ENCODE measurements at regions not wholly inside any gene's neighbourhood (a gene's known extent, or its start where the extent isn't known, plus 50 kb on each side); places are given as distances from the start of the nearest gene placed in this dataset.

GRCh38 chr7:13179011-13179582, 491.7 kb downstream of the ARL4A start:
- no peaks in the 10 kb centered on the region for H3K36me3 Mint-ChIP-seq (ENCODE audit: insufficient read depth)

GRCh38 chr7:13179775-13180523, 492.5 kb downstream of the ARL4A start:
- no peaks in the 10 kb centered on the region for H3K4me1 Mint-ChIP-seq
- no peaks in the 10 kb centered on the region for H3K27me3 Mint-ChIP-seq
- no peak overlapping the region for H3K27ac Mint-ChIP-seq (ENCODE audit: low read depth)
- DNase-seq (ENCODE audit: low spot score in 2 of 2) (no peak), ATAC-seq (replicated peaks; ENCODE audit: extremely low read depth, poor library complexity, severe bottlenecking) (no peak)
- H3K4me3 Mint-ChIP-seq = no peak overlapping the region
- H3K9me3 Mint-ChIP-seq = no peaks in the 10 kb centered on the region
- H3K36me3 Mint-ChIP-seq (ENCODE audit: insufficient read depth) = no peaks in the 10 kb centered on the region

More at GRCh38 chr7:13179011-13179582, 491.7 kb downstream of the ARL4A start:
- Mint-ChIP-seq H3K27ac (ENCODE audit: low read depth) (no peak overlapping the region), H3K9me3 (no peaks in the 10 kb centered on the region), H3K4me3 (no peak overlapping the region), H3K4me1 (no peaks in the 10 kb centered on the region), H3K27me3 (no peaks in the 10 kb centered on the region)
- DNase-seq (ENCODE audit: low spot score in 2 of 2) (no peak), ATAC-seq (replicated peaks; ENCODE audit: extremely low read depth, poor library complexity, severe bottlenecking) (no peak)

GRCh38 chr7:13181216-13181615, 493.8 kb downstream of the ARL4A start:
- H3K9me3 Mint-ChIP-seq = no peaks in the 10 kb centered on the region
- ATAC-seq (replicated peaks; ENCODE audit: extremely low read depth, poor library complexity, severe bottlenecking) (no peak), DNase-seq (ENCODE audit: low spot score in 2 of 2) (no peak)
- no peak overlapping the region for H3K4me3 Mint-ChIP-seq
- H3K27ac Mint-ChIP-seq (ENCODE audit: low read depth) = no peak overlapping the region
- no peaks in the 10 kb centered on the region for H3K27me3 Mint-ChIP-seq
- peaks cover 2% of the 10 kb centered on the region for H3K36me3 Mint-ChIP-seq (ENCODE audit: insufficient read depth)
- no peaks in the 10 kb centered on the region for H3K4me1 Mint-ChIP-seq

GRCh38 chr7:13185139-13185538, 497.7 kb downstream of the ARL4A start:
- H3K4me3 Mint-ChIP-seq = no peak overlapping the region
- no peaks in the 10 kb centered on the region for H3K27me3 Mint-ChIP-seq
- no peak overlapping the region for H3K27ac Mint-ChIP-seq (ENCODE audit: low read depth)
- ATAC-seq (replicated peaks; ENCODE audit: extremely low read depth, poor library complexity, severe bottlenecking) (no peak), DNase-seq (ENCODE audit: low spot score in 2 of 2) (no peak)
- H3K36me3 Mint-ChIP-seq (ENCODE audit: insufficient read depth) = peaks cover 2% of the 10 kb centered on the region
- H3K9me3 Mint-ChIP-seq = no peaks in the 10 kb centered on the region
- no peaks in the 10 kb centered on the region for H3K4me1 Mint-ChIP-seq

- H3K4me3 Mint-ChIP-seq = no peak overlapping the region
- H3K27ac Mint-ChIP-seq (ENCODE audit: low read depth) = no peak overlapping the region
- no peaks in the 10 kb centered on the region for H3K4me1 Mint-ChIP-seq
- DNase-seq (ENCODE audit: low spot score in 2 of 2) (no peak), ATAC-seq (replicated peaks; ENCODE audit: extremely low read depth, poor library complexity, severe bottlenecking) (no peak)
- no peaks in the 10 kb centered on the region for H3K9me3 Mint-ChIP-seq
- no peaks in the 10 kb centered on the region for H3K27me3 Mint-ChIP-seq
- peaks cover 2% of the 10 kb centered on the region for H3K36me3 Mint-ChIP-seq (ENCODE audit: insufficient read depth)
Measured at GRCh38 chr7:13188236-13188805, 500.9 kb downstream of the ARL4A start.

GRCh38 chr7:13188922-13189321, 501.5 kb downstream of the ARL4A start:
- H3K36me3 Mint-ChIP-seq (ENCODE audit: insufficient read depth) = peaks cover 2% of the 10 kb centered on the region

GRCh38 chr7:13189668-13190067, 502.2 kb downstream of the ARL4A start:
- H3K4me1 Mint-ChIP-seq = no peaks in the 10 kb centered on the region

More at GRCh38 chr7:13188922-13189321, 501.5 kb downstream of the ARL4A start:
- Mint-ChIP-seq H3K4me3 (no peak overlapping the region), H3K4me1 (no peaks in the 10 kb centered on the region), H3K27me3 (no peaks in the 10 kb centered on the region), H3K27ac (ENCODE audit: low read depth) (no peak overlapping the region), H3K9me3 (no peaks in the 10 kb centered on the region)
- no peak for DNase-seq (ENCODE audit: low spot score in 2 of 2)
- no peak for ATAC-seq (replicated peaks; ENCODE audit: extremely low read depth, poor library complexity, severe bottlenecking)

GRCh38 chr7:13197501-13197900, 510.1 kb downstream of the ARL4A start:
- H3K9me3 Mint-ChIP-seq = no peaks in the 10 kb centered on the region
- H3K27me3 Mint-ChIP-seq = no peaks in the 10 kb centered on the region
- no peaks in the 10 kb centered on the region for H3K4me1 Mint-ChIP-seq
- H3K4me3 Mint-ChIP-seq = no peak overlapping the region
- H3K27ac Mint-ChIP-seq (ENCODE audit: low read depth) = no peak overlapping the region
- no peaks in the 10 kb centered on the region for H3K36me3 Mint-ChIP-seq (ENCODE audit: insufficient read depth)
- DNase-seq (ENCODE audit: low spot score in 2 of 2) (no peak), ATAC-seq (replicated peaks; ENCODE audit: extremely low read depth, poor library complexity, severe bottlenecking) (no peak)

More at GRCh38 chr7:13189668-13190067, 502.2 kb downstream of the ARL4A start:
- Mint-ChIP-seq H3K27ac (ENCODE audit: low read depth) (no peak overlapping the region), H3K9me3 (no peaks in the 10 kb centered on the region), H3K27me3 (no peaks in the 10 kb centered on the region), H3K4me3 (no peak overlapping the region), H3K36me3 (ENCODE audit: insufficient read depth) (peaks cover 2% of the 10 kb centered on the region)
- DNase-seq (ENCODE audit: low spot score in 2 of 2) = no peak
- ATAC-seq (replicated peaks; ENCODE audit: extremely low read depth, poor library complexity, severe bottlenecking) = no peak

GRCh38 chr7:13198036-13198435, 510.6 kb downstream of the ARL4A start:
- Mint-ChIP-seq H3K36me3 (ENCODE audit: insufficient read depth) (no peaks in the 10 kb centered on the region), H3K9me3 (no peaks in the 10 kb centered on the region), H3K4me3 (no peak overlapping the region), H3K4me1 (no peaks in the 10 kb centered on the region), H3K27ac (ENCODE audit: low read depth) (no peak overlapping the region), H3K27me3 (no peaks in the 10 kb centered on the region)
- no peak for DNase-seq (ENCODE audit: low spot score in 2 of 2)
- no peak for ATAC-seq (replicated peaks; ENCODE audit: extremely low read depth, poor library complexity, severe bottlenecking)

GRCh38 chr7:13198727-13199126, 511.3 kb downstream of the ARL4A start:
- DNase-seq (ENCODE audit: low spot score in 2 of 2) = no peak
- Mint-ChIP-seq H3K9me3 (no peaks in the 10 kb centered on the region), H3K27ac (ENCODE audit: low read depth) (no peak overlapping the region), H3K4me3 (no peak overlapping the region), H3K36me3 (ENCODE audit: insufficient read depth) (no peaks in the 10 kb centered on the region), H3K4me1 (no peaks in the 10 kb centered on the region), H3K27me3 (no peaks in the 10 kb centered on the region)
- ATAC-seq (replicated peaks; ENCODE audit: extremely low read depth, poor library complexity, severe bottlenecking) = no peak

GRCh38 chr7:13201628-13202027, 514.2 kb downstream of the ARL4A start:
- ATAC-seq (replicated peaks; ENCODE audit: extremely low read depth, poor library complexity, severe bottlenecking) = no peak
- Mint-ChIP-seq H3K27me3 (no peaks in the 10 kb centered on the region), H3K36me3 (ENCODE audit: insufficient read depth) (no peaks in the 10 kb centered on the region), H3K4me3 (no peak overlapping the region), H3K4me1 (no peaks in the 10 kb centered on the region), H3K9me3 (no peaks in the 10 kb centered on the region), H3K27ac (ENCODE audit: low read depth) (no peak overlapping the region)
- DNase-seq (ENCODE audit: low spot score in 2 of 2) = no peak

- Mint-ChIP-seq H3K27me3 (no peaks in the 10 kb centered on the region), H3K27ac (ENCODE audit: low read depth) (no peak overlapping the region), H3K4me1 (no peaks in the 10 kb centered on the region), H3K9me3 (no peaks in the 10 kb centered on the region), H3K36me3 (ENCODE audit: insufficient read depth) (no peaks in the 10 kb centered on the region), H3K4me3 (no peak overlapping the region)
- ATAC-seq (replicated peaks; ENCODE audit: extremely low read depth, poor library complexity, severe bottlenecking) (no peak), DNase-seq (ENCODE audit: low spot score in 2 of 2) (no peak)
Measured at GRCh38 chr7:13217768-13218167, 530.3 kb downstream of the ARL4A start.

- no peak overlapping the region for H3K4me3 Mint-ChIP-seq
- no peaks in the 10 kb centered on the region for H3K27me3 Mint-ChIP-seq
- no peaks in the 10 kb centered on the region for H3K36me3 Mint-ChIP-seq (ENCODE audit: insufficient read depth)
- no peak for DNase-seq (ENCODE audit: low spot score in 2 of 2)
- H3K27ac Mint-ChIP-seq (ENCODE audit: low read depth) = no peak overlapping the region
- no peak for ATAC-seq (replicated peaks; ENCODE audit: extremely low read depth, poor library complexity, severe bottlenecking)
- no peaks in the 10 kb centered on the region for H3K4me1 Mint-ChIP-seq
- H3K9me3 Mint-ChIP-seq = no peaks in the 10 kb centered on the region
Measured at GRCh38 chr7:13225068-13225467, 537.6 kb downstream of the ARL4A start.

Data from central memory CD8-positive, alpha-beta T cell (primary cell).